OCI-M2 (cell line): ENCODE measurements at regions not wholly inside any gene's neighbourhood (a gene's known extent, or its start where the extent isn't known, plus 50 kb on each side); places are given as distances from the start of the nearest gene placed in this dataset.

Source experiments
- DNase-seq: peaks from one replicate; lab custom pipeline; 2025; ENCODE audit not compliant: unreplicated experiment; lab: John Stamatoyannopoulos, UW

GRCh38 chr18:22467760-22468553 is 50.2 kb upstream of the CTAGE1 start:
- no peak for DNase-seq

- DNase-seq, result no peak
Measured at GRCh38 chr18:22468554-22468891, 50.8 kb upstream of the CTAGE1 start.

- no peak for DNase-seq
Measured at GRCh38 chr18:22469061-22469734, 51.5 kb upstream of the CTAGE1 start.

- DNase-seq, result no peak
Measured at GRCh38 chr18:22469926-22470247, 52.2 kb upstream of the CTAGE1 start.

- no peak for DNase-seq
Measured at GRCh38 chr18:22470248-22471235, 52.8 kb upstream of the CTAGE1 start.

GRCh38 chr18:22471546-22472131 is 53.9 kb upstream of the CTAGE1 start:
- DNase-seq, result no peak

- no peak for DNase-seq
Measured at GRCh38 chr18:22473366-22473765, 55.7 kb upstream of the CTAGE1 start.

GRCh38 chr18:22475426-22476100 is 57.8 kb upstream of the CTAGE1 start:
- no peak for DNase-seq

GRCh38 chr18:22477222-22477621 is 59.5 kb upstream of the CTAGE1 start:
- DNase-seq, result no peak

- DNase-seq, result no peak
Measured at GRCh38 chr18:22482948-22483347, 65.2 kb upstream of the CTAGE1 start.

GRCh38 chr18:22483407-22483806 is 65.7 kb upstream of the CTAGE1 start:
- no peak for DNase-seq

GRCh38 chr18:22484471-22484870 is 66.8 kb upstream of the CTAGE1 start:
- DNase-seq, result no peak

GRCh38 chr18:22485808-22486244 is 68.1 kb upstream of the CTAGE1 start:
- DNase-seq, result no peak

GRCh38 chr18:22486667-22487066 is 69.0 kb upstream of the CTAGE1 start:
- DNase-seq, result no peak

GRCh38 chr18:22488554-22488953 is 70.8 kb upstream of the CTAGE1 start:
- DNase-seq, result no peak

GRCh38 chr18:22489704-22490103 is 72.0 kb upstream of the CTAGE1 start:
- no peak for DNase-seq

GRCh38 chr18:22490429-22490846 is 72.7 kb upstream of the CTAGE1 start:
- no peak for DNase-seq

- no peak for DNase-seq
Measured at GRCh38 chr18:22493255-22493654, 75.5 kb upstream of the CTAGE1 start.

- DNase-seq, result no peak
Measured at GRCh38 chr18:22493940-22494339, 76.2 kb upstream of the CTAGE1 start.

- no peak for DNase-seq
Measured at GRCh38 chr18:22494771-22495170, 77.1 kb upstream of the CTAGE1 start.

- DNase-seq, result no peak
Measured at GRCh38 chr18:22499421-22499820, 81.7 kb upstream of the CTAGE1 start.
